ENCODE measurements at regions not wholly inside any gene's neighbourhood (a gene's known extent, or its start where the extent isn't known, plus 50 kb on each side); places are given as distances from the start of the nearest gene placed in this dataset.

- TF ChIP-seq CTCF (IDR thresholded peaks at IDR 0.05) (no peak), ZFX (IDR thresholded peaks at IDR 0.05; ENCODE audit: borderline replicate concordance) (no peak)
These were observed 123.5 kb upstream of the BCL2L14 start for GRCh38 chr12:11947213-11947612.

Measured in 22Rv1 (cell line).